Activated CD8-positive, alpha-beta memory T cell treated with anti-CD3 and anti-CD28 coated beads, Interleukin-2, amount 10 ng/mL, durations not matched to agents 7 days and 5 days (primary cell): ENCODE measurements at regions not wholly inside any gene's neighbourhood (a gene's known extent, or its start where the extent isn't known, plus 50 kb on each side); places are given as distances from the start of the nearest gene placed in this dataset.

Source experiments
- ATAC-seq: fragments of 150-1000 bp; cut with Tn5 transposase; one replicate; pipeline ENCODE4 v1.10.0; 2021; ENCODE audit warnings: moderate library complexity
- CTCF ChIA-PET: fragments of 350-600 bp; sonication (Branson Sonifier 250); formaldehyde crosslinking; loops from one replicate; lab custom pipeline; 2021; ENCODE audit warnings: antibody characterized with exemption; lab: Charles Lee
- DNase-seq: peaks from one replicate; pipeline ENCODE4 v3.0.0-alpha.2; 2020
- H3K27ac Mint-ChIP-seq: one replicate; pipeline ENCODE4 v1.8.0; 2021; ENCODE audit warnings: mild to moderate bottlenecking, mixed read lengths
- H3K27me3 Mint-ChIP-seq: one replicate; pipeline ENCODE4 v1.8.0; 2021; ENCODE audit warnings: mixed read lengths
- H3K36me3 Mint-ChIP-seq: one replicate; pipeline ENCODE4 v1.8.0; 2021; ENCODE audit warnings: mild to moderate bottlenecking, mixed read lengths
- H3K4me1 Mint-ChIP-seq: one replicate; pipeline ENCODE4 v1.8.0; 2021; ENCODE audit warnings: mixed read lengths
- H3K4me3 Mint-ChIP-seq: one replicate; pipeline ENCODE4 v1.8.0; 2021; ENCODE audit warnings: mild to moderate bottlenecking, moderate library complexity, mixed read lengths
- H3K9me3 Mint-ChIP-seq: one replicate; pipeline ENCODE4 v1.8.0; 2022; ENCODE audit warnings: low read depth, mixed read lengths

DNA sequence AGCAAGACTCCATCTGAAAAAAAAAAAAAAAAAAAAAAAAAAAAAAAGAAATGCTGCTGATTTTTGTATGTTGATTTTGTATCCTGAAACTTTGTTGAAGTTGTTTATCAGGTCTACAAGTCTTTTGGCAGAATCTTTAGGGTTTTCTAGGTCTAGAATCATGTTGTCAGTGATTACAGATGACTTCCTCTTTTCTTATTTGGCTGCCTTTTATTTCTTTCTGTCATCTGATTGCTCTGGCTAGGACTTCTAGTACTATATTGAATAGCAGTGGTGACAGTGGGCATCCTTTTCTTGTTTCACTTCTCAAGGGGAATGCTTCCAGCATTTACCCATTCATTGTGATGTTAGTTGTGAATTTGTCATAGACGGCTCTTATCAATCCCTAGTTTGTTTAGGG lies 334.4 kb downstream of the SPRY1 start:
- CTCF ChIA-PET: no interaction called here
- no peaks in the 10 kb centered on the region for H3K36me3 Mint-ChIP-seq
- peaks cover 26% of the 10 kb centered on the region for H3K27me3 Mint-ChIP-seq
- no peaks in the 10 kb centered on the region for H3K4me1 Mint-ChIP-seq
- no peak for ATAC-seq
- H3K4me3 Mint-ChIP-seq: no peak overlapping the region
- no peak overlapping the region for H3K27ac Mint-ChIP-seq
- no peak for DNase-seq
- H3K9me3 Mint-ChIP-seq: no peaks in the 10 kb centered on the region

DNA sequence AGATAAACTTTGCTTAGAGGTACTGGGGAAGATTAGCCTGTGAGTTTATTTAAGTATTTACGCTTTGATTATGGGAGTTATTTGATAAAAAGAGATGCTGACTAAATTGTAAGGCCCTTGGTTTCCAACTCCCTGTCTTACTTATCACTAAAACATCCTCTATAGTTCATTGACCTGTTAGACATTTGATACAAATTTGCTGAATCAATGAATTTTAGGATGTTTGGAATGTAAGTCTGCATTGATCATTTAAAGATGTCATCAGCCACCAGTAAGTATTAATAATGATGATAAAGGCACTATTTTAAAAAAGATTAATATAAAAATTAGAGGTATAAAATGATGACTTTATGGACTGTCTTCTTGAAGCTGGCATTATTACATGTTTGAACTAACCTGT lies 340.6 kb downstream of the SPRY1 start:
- Mint-ChIP-seq H3K4me3 (no peak overlapping the region), H3K4me1 (no peaks in the 10 kb centered on the region), H3K9me3 (no peaks in the 10 kb centered on the region), H3K36me3 (no peaks in the 10 kb centered on the region), H3K27ac (no peak overlapping the region), H3K27me3 (peaks cover 5% of the 10 kb centered on the region)
- CTCF ChIA-PET: no interaction called here
- DNase-seq (no peak), ATAC-seq (no peak)

DNA sequence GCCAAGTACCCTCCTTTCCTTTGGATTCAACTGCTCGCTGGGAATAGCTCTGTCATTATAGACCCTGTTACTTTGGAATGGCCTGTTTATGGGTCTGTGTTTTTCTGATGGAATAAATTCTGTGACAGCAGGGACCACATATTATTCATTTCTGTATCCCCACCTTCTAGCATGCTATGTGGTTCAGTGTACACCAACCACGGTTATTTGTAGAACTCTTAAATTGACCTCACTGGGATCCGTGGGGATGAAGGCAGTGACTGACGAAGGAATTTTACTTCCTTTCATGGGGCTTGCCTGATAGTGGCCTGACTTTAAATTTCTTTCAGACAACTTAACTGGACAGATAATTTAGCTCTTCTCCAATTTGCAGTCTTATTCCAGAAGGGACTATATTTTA lies 343.2 kb downstream of the SPRY1 start:
- CTCF ChIA-PET: no interaction called here
- Mint-ChIP-seq H3K9me3 (no peaks in the 10 kb centered on the region), H3K4me3 (no peak overlapping the region), H3K4me1 (peaks cover 1% of the 10 kb centered on the region), H3K27me3 (peaks cover 13% of the 10 kb centered on the region), H3K27ac (no peak overlapping the region), H3K36me3 (no peaks in the 10 kb centered on the region)
- DNase-seq (no peak), ATAC-seq (no peak)

DNA sequence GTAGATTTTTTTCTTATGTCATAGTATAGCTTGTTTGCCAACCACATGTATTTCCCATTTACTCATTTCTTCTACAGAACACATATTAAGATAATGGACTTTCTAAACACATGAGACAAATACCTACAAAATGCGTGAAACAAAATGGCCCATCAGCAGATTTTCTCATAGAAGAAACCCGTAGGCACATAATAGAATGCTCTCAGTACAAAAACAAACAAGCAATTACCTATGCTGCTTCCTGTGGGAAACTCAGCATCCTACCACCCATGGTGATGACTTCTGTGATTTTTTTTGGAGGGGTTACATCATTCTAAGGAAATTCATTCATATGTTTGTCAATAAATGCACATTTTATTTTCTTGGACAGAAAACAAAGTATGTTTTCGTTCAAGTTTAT lies 343.6 kb downstream of the SPRY1 start:
- Mint-ChIP-seq H3K36me3 (no peaks in the 10 kb centered on the region), H3K9me3 (no peaks in the 10 kb centered on the region), H3K27ac (no peak overlapping the region), H3K27me3 (peaks cover 16% of the 10 kb centered on the region), H3K4me1 (peaks cover 3% of the 10 kb centered on the region), H3K4me3 (no peak overlapping the region)
- DNase-seq (no peak), ATAC-seq (no peak)
- CTCF ChIA-PET: no interaction called here

DNA sequence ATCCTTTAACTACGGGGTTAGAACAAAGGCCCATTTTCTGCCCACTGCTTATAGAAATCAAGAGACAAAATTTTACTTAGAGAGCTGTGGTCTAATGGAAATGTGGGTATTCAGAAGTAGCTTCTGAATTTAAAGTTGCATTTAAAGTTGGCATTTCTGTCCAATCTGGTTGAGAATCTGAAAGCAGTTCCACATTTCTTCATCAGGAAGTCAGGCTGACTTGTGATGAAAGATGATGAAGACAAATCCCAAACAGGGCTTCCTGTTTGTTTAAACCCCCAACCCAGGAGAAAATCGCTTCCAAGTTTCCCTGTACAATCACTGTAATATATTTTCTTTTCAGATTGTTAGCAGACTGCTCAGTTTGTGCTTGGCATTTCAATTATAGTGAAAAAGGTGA lies 345.3 kb downstream of the SPRY1 start:
- CTCF ChIA-PET: no interaction called here
- Mint-ChIP-seq H3K36me3 (no peaks in the 10 kb centered on the region), H3K27ac (no peak overlapping the region), H3K27me3 (peaks cover 20% of the 10 kb centered on the region), H3K4me1 (peaks cover 3% of the 10 kb centered on the region), H3K9me3 (no peaks in the 10 kb centered on the region), H3K4me3 (no peak overlapping the region)
- ATAC-seq: no peak
- no peak for DNase-seq

DNA sequence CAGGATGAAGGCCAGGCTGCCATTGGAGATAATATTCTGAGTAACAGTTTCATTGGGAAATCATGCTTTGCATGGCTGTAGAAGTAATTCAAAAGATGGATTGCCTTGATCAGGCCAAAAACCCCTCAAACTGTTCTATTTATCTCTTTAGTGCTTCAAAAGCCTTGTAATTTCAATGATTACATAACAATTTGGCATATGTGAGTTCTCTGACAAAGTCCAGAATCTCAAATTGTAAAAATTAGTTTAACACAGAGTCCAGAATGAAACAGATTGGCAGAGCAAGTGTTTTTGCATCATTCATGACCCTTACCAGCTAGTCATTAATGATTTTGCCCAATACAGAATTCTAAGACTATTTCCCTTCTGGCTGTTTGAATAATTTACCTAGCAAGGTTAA lies 347.3 kb downstream of the SPRY1 start:
- DNase-seq: no peak
- ATAC-seq: no peak
- CTCF ChIA-PET: no interaction called here
- Mint-ChIP-seq H3K27ac (no peak overlapping the region), H3K9me3 (no peaks in the 10 kb centered on the region), H3K4me1 (peaks cover 3% of the 10 kb centered on the region), H3K36me3 (no peaks in the 10 kb centered on the region), H3K27me3 (peaks cover 26% of the 10 kb centered on the region), H3K4me3 (no peak overlapping the region)

DNA sequence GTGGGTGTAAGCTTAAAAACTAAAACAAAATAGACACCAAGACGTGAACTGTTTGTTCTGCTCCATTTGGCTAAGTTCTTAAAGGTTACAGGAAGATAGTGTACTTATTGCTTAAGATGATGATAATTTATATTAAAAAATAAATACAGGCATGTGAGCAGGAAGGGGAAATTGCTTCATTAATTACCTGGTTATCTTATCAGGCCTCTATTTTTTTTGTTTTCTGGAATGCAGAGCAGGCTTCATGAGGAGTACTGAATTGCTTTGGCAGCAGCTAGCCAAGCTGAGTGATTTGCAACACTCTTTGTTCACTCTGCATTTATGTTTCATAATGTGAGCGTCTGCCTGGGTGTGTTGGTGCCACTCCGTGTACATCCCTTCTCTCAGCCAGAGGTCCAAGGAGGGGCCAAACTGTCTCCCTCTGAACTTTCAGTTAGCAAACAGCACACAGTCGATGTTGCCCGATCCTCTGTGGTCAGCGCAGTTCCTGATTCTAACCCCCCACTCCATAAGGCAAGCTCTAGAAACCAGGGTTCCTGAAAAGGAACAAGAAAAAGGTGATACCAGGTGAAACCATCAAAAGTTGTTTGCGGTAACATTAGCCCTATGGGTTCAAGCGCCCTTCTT lies 348.2 kb downstream of the SPRY1 start:
- no peak overlapping the region for H3K27ac Mint-ChIP-seq
- H3K4me1 Mint-ChIP-seq: peaks cover 3% of the 10 kb centered on the region
- no peaks in the 10 kb centered on the region for H3K9me3 Mint-ChIP-seq
- no peak overlapping the region for H3K4me3 Mint-ChIP-seq
- DNase-seq (no peak), ATAC-seq (no peak)
- H3K27me3 Mint-ChIP-seq: peaks cover 27% of the 10 kb centered on the region
- H3K36me3 Mint-ChIP-seq: no peaks in the 10 kb centered on the region
- CTCF ChIA-PET: no interaction called here

DNA sequence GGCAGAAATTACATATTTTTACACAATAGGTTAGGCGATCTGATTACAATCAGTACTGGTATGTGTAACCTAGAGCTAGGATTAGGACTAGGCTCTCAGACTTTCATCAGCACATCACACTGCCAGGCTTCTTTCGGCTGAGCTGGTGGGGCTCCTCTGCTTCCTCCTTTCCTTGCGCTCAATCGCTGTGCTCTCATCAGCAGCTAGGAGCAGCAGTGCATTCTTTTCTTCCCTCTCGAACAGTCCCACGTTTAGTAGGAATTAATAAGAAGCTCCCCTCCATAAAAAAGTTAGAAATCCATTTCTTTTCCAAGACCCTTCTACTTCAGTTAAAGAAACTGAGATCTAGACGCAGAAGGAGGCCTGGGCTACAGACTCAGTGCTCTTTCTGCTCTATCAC lies 350.4 kb downstream of the SPRY1 start:
- H3K4me1 Mint-ChIP-seq: peaks cover 3% of the 10 kb centered on the region
- CTCF ChIA-PET: no interaction called here
- no peaks in the 10 kb centered on the region for H3K9me3 Mint-ChIP-seq
- ATAC-seq: no peak
- H3K27me3 Mint-ChIP-seq: peaks cover 23% of the 10 kb centered on the region
- no peaks in the 10 kb centered on the region for H3K36me3 Mint-ChIP-seq
- no peak overlapping the region for H3K4me3 Mint-ChIP-seq
- no peak overlapping the region for H3K27ac Mint-ChIP-seq
- no peak for DNase-seq

DNA sequence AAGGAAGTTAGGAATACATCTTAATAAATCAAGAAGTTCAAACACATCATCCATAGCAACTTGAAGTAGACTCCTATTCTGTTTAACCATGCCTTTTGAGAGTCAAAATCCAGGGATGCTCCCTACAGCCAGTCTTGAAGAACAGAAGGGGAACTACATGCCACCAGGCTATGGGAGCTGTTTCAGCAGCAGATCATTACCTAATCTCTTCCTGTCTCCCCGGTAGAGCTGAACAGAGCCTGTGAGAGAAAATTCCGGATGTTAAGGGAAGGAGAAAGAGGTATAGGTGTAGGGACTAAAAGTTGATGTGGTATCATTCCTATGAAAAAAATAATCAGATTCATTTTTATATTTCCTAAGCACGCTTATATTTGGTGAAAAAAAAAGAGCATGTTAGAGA lies 352.2 kb downstream of the SPRY1 start:
- Mint-ChIP-seq H3K27me3 (peaks cover 19% of the 10 kb centered on the region), H3K4me1 (peaks cover 3% of the 10 kb centered on the region), H3K9me3 (no peaks in the 10 kb centered on the region), H3K36me3 (no peaks in the 10 kb centered on the region), H3K27ac (no peak overlapping the region), H3K4me3 (no peak overlapping the region)
- CTCF ChIA-PET: no interaction called here
- no peak for DNase-seq
- no peak for ATAC-seq

DNA sequence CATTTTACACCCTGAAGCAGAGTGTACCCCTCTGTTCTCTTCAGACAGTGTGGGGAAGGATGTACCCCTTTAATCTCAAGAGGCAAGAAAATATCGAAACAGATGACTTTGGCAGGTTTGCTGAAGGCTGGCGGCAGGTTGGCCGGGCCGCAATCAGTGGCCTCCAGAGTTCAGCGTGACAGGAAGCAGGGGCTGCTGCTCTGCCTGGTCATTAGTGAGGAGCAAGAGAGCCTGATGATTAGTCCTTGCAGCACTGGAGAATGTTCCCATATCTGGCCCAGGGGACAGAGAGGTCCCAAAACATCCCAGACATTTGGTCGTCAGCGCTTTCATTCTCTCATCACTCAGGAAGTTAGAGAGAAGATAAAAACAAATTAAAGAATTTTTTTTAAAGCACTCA lies 352.8 kb downstream of the SPRY1 start:
- no peaks in the 10 kb centered on the region for H3K9me3 Mint-ChIP-seq
- no peak for ATAC-seq

DNA sequence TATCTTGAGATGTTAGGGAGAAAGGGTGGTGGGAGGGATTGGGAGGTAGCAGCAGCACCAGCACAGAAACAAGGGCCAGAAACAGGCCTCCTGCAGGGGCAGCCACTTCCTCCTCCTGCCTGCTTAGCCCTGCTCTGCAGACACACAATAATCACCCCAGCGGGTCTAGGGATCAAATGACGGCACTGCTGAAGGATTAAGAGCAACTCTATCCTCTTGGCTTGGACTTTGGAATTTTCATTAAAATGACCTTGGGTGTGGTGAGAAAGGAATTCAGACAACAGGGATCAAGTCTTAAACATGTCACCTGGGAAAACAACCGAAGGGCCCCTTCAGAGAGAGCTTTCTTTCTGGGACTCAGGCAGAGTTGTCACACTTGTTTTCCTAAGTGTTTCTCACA lies 353.4 kb downstream of the SPRY1 start:
- DNase-seq (no peak), ATAC-seq (no peak)
- Mint-ChIP-seq H3K4me1 (peaks cover under 1% of the 10 kb centered on the region), H3K27ac (no peak overlapping the region), H3K36me3 (no peaks in the 10 kb centered on the region), H3K4me3 (no peak overlapping the region), H3K27me3 (peaks cover 18% of the 10 kb centered on the region), H3K9me3 (no peaks in the 10 kb centered on the region)
- CTCF ChIA-PET: no interaction called here

More for the DNA sequence above, 352.8 kb downstream of the SPRY1 start:
- Mint-ChIP-seq H3K27me3 (peaks cover 16% of the 10 kb centered on the region), H3K4me1 (peaks cover 3% of the 10 kb centered on the region), H3K27ac (no peak overlapping the region), H3K36me3 (no peaks in the 10 kb centered on the region), H3K4me3 (no peak overlapping the region)
- DNase-seq: no peak
- CTCF ChIA-PET: no interaction called here

DNA sequence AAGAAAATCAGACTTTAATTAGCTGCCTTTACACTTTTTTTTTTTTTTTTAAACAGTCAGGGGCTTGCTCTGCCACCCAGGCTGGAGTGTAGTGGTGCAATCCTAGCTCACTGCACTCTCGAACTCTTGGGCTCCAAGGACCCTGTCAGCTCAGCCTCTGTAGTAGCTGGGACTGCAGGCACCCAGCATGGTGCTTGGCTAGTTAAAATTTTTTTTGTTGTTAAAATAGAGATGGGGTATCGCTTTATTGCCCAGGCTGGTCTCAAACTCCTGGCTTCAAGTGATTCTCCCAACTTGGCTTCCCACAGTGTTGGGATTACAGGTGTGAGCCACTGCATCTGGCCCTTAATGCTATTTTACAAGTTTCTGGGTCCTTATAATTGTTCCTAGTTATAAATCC lies 359.1 kb downstream of the SPRY1 start:
- Mint-ChIP-seq H3K27me3 (peaks cover 16% of the 10 kb centered on the region), H3K9me3 (no peaks in the 10 kb centered on the region), H3K27ac (no peak overlapping the region), H3K4me1 (no peaks in the 10 kb centered on the region), H3K36me3 (no peaks in the 10 kb centered on the region), H3K4me3 (no peak overlapping the region)
- ATAC-seq: no peak
- CTCF ChIA-PET: no interaction called here
- no peak for DNase-seq

DNA sequence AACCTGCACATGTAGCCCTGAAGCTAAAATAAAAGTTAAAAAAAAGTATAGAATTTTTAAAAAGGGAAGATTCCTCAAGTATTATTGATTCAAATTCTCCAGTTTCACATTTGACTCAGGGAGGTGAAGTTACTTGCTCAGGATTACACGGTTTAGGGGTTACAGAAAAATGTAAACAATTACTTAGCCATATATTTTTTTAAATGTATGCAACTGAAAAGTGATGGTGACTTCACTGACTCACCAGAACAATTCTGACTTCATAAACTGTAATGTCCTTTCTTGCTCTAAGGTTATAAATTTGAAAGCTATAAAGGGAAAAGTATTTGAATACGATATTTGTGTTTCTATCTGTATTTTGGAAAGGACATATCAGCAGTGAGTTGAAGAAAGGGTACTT lies 371.2 kb downstream of the SPRY1 start:
- CTCF ChIA-PET: no interaction called here
- Mint-ChIP-seq H3K4me3 (no peak overlapping the region), H3K36me3 (no peaks in the 10 kb centered on the region), H3K4me1 (no peaks in the 10 kb centered on the region), H3K27me3 (peaks cover 9% of the 10 kb centered on the region), H3K27ac (no peak overlapping the region), H3K9me3 (no peaks in the 10 kb centered on the region)
- DNase-seq (no peak), ATAC-seq (no peak)

DNA sequence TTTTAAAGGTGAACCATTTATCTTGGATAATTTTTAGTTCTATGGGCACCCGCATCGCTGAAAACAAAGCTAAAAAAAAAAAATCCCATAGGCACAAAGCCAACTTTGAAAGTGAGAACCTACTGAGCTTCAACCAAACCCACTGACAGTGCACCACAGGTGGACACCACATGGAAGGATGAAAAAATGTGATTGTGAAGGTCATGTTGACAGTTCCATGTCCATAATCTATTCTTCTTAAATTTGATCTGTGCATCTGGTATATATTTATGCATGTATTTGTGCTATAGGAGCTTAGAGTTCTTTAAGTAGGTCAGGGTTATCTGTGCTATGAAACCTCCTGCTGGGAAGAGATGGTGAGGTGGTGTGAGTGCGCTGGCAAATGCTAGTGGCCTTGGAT lies 374.3 kb downstream of the SPRY1 start:
- no peak for ATAC-seq
- no peak overlapping the region for H3K27ac Mint-ChIP-seq
- H3K4me1 Mint-ChIP-seq: no peaks in the 10 kb centered on the region
- no peak for DNase-seq
- H3K9me3 Mint-ChIP-seq: no peaks in the 10 kb centered on the region
- peaks cover 9% of the 10 kb centered on the region for H3K27me3 Mint-ChIP-seq
- CTCF ChIA-PET: no interaction called here
- no peak overlapping the region for H3K4me3 Mint-ChIP-seq
- no peaks in the 10 kb centered on the region for H3K36me3 Mint-ChIP-seq

DNA sequence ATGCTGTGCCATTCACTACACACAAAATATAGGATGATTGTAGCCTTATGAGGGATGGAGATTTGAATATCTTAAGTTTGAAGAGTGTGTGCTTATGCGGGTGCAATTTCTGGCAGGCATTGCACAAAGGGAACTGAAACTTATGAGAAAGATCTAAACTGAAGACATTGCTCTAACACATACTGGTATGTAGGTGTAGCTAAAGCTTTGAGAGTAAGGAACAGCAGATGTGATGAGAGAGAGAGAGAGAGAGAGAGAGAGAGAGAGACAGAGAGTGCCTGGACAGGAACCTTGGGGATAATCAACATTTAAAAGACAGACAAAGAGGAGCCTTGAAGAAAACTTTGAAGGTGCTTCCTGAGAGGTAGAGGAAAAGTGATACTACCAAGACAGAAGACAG lies 379.7 kb downstream of the SPRY1 start:
- DNase-seq: no peak
- Mint-ChIP-seq H3K36me3 (no peaks in the 10 kb centered on the region), H3K27ac (no peak overlapping the region), H3K27me3 (peaks cover 14% of the 10 kb centered on the region), H3K4me1 (no peaks in the 10 kb centered on the region), H3K4me3 (no peak overlapping the region), H3K9me3 (no peaks in the 10 kb centered on the region)
- ATAC-seq: no peak
- CTCF ChIA-PET: no interaction called here
